IMR-90 (cell line): ENCODE measurements at regions not wholly inside any gene's neighbourhood (a gene's known extent, or its start where the extent isn't known, plus 50 kb on each side); places are given as distances from the start of the nearest gene placed in this dataset.

ENCODE experiments used
- ATAC-seq: fragments of 200-7000 bp; cut with Tn5 transposase; 2 replicates; pipeline ENCODE4 v1.9.1; 2020; ENCODE audit warnings: low read depth, mild to moderate bottlenecking, moderate library complexity
- BruUV-seq: library from RNA; stranded (reverse); fragments of 400-500 nt; replicated peaks from 2 replicates; lab custom pipeline; 2021; lab: Mats Ljungman, UMichigan
- CTCF ChIA-PET: fragments of 300-600 bp; formaldehyde crosslinking; extraction: SDS; loops from one replicate; lab custom pipeline; 2021; ENCODE audit warnings: antibody characterized with exemption; lab: Yijun Ruan, JAX
- POLR2A ChIA-PET: fragments of 300-600 bp; sonication (Branson Sonifier 250); formaldehyde crosslinking; loops from one replicate; lab custom pipeline; 2022; ENCODE audit warnings: antibody characterized with exemption; ENCODE audit not compliant: unreplicated experiment; lab: Charles Lee
- DNase-seq: peaks from one replicate; pipeline ENCODE4 v3.0.0; 2013
- H2AFZ ChIP-seq: replicated peaks from 2 replicates; pipeline ENCODE3; 2013; ENCODE audit warnings: low read length, mild to moderate bottlenecking; ENCODE audit not compliant: poor library complexity
- H2AK5ac ChIP-seq: 2 replicates; pipeline ENCODE4 v1.6.1; 2013; ENCODE audit warnings: low read depth, low read length, inconsistent platforms
- H2AK9ac ChIP-seq: replicated peaks from 2 replicates; pipeline ENCODE3; 2013; ENCODE audit warnings: mild to moderate bottlenecking, low read depth, low read length, moderate library complexity; ENCODE audit not compliant: poor library complexity
- H2BK120ac ChIP-seq: 2 replicates; pipeline ENCODE4 v1.6.1; 2013; ENCODE audit warnings: low read depth, low read length, inconsistent platforms
- H2BK15ac ChIP-seq: 3 replicates; pipeline ENCODE4 v1.6.1; 2013; ENCODE audit warnings: low read depth, low read length, inconsistent platforms
- H2BK20ac ChIP-seq: 2 replicates; pipeline ENCODE4 v1.6.1; 2013; ENCODE audit warnings: low read depth, mild to moderate bottlenecking, inconsistent platforms, low read length, moderate library complexity
- H2BK5ac ChIP-seq: 2 replicates; pipeline ENCODE4 v1.6.1; 2013; ENCODE audit warnings: mild to moderate bottlenecking, low read depth, low read length, inconsistent platforms; ENCODE audit not compliant: poor library complexity, severe bottlenecking
- H3K14ac ChIP-seq: replicated peaks from 2 replicates; pipeline ENCODE4 v1.6.1; 2013; ENCODE audit warnings: low read depth, low read length, inconsistent platforms
- H3K18ac ChIP-seq: 2 replicates; pipeline ENCODE4 v1.6.1; 2013; ENCODE audit warnings: low read depth, low read length, control low read depth
- H3K23ac ChIP-seq: 2 replicates; pipeline ENCODE4 v1.6.1; 2013; ENCODE audit warnings: low read depth, low read length, inconsistent platforms
- H3K27ac ChIP-seq: 2 replicates; pipeline ENCODE4 v1.5.1; 2013; ENCODE audit warnings: mild to moderate bottlenecking, control low read depth, low read length; ENCODE audit not compliant: insufficient read depth
- H3K27me3 ChIP-seq: 2 replicates; pipeline ENCODE4 v1.6.1; 2013; ENCODE audit warnings: low read length; ENCODE audit not compliant: control insufficient read depth, insufficient read depth
- H3K36me3 ChIP-seq: 2 replicates; pipeline ENCODE4 v1.6.1; 2013; ENCODE audit warnings: low read length, mixed read lengths; ENCODE audit not compliant: control insufficient read depth, insufficient read depth
- H3K4ac ChIP-seq: 2 replicates; pipeline ENCODE4 v1.6.1; 2013; ENCODE audit warnings: low read depth, low read length, inconsistent platforms
- H3K4me1 ChIP-seq: 2 replicates; pipeline ENCODE4 v1.6.1; 2013; ENCODE audit warnings: low read length, mixed read lengths; ENCODE audit not compliant: control insufficient read depth, insufficient read depth
- H3K4me2 ChIP-seq: 2 replicates; pipeline ENCODE4 v1.6.1; 2013; ENCODE audit warnings: low read depth, mild to moderate bottlenecking, control low read depth, low read length, moderate library complexity
- H3K4me3 ChIP-seq: 2 replicates; pipeline ENCODE4 v1.5.1; 2013; ENCODE audit warnings: low read depth, mild to moderate bottlenecking, control low read depth, low read length, moderate library complexity; ENCODE audit not compliant: insufficient read depth
- H3K56ac ChIP-seq: 2 replicates; pipeline ENCODE4 v1.6.1; 2013; ENCODE audit warnings: low read length, inconsistent platforms; ENCODE audit not compliant: insufficient read depth; ENCODE audit errors: extremely low read depth
- H3K79me1 ChIP-seq, 2 experiments: 2 replicates each; pipeline ENCODE4 v1.6.1; 2013; ENCODE audit warnings: low read length in 2 of 2, inconsistent platforms in 1 of 2, low read depth in 1 of 2
- H3K9ac ChIP-seq: 2 replicates; pipeline ENCODE4 v1.6.1; 2013; ENCODE audit warnings: low read depth, low read length, control low read depth
- H3K9me1 ChIP-seq: 2 replicates; pipeline ENCODE4 v1.6.1; 2013; ENCODE audit warnings: low read length, inconsistent platforms; ENCODE audit not compliant: insufficient read depth
- H3K9me3 ChIP-seq: 2 replicates; pipeline ENCODE4 v1.6.1; 2013; ENCODE audit warnings: low read length; ENCODE audit not compliant: control insufficient read depth, insufficient read depth
- H4K20me1 ChIP-seq: 2 replicates; pipeline ENCODE4 v1.6.1; 2013; ENCODE audit warnings: low read length, inconsistent platforms; ENCODE audit not compliant: insufficient read depth
- H4K5ac ChIP-seq: 2 replicates; pipeline ENCODE4 v1.6.1; 2013; ENCODE audit warnings: mild to moderate bottlenecking, low read depth, low read length, control low read depth
- H4K8ac ChIP-seq, 2 experiments: 2 replicates each; pipeline ENCODE4 v1.6.1; 2013; ENCODE audit warnings: low read depth in 2 of 2, low read length in 2 of 2, control low read depth in 1 of 2, inconsistent platforms in 1 of 2
- H4K91ac ChIP-seq: 2 replicates; pipeline ENCODE4 v1.6.1; 2013; ENCODE audit warnings: low read depth, low read length, inconsistent platforms; ENCODE audit not compliant: insufficient read depth
- BHLHE40 ChIP-seq: fragments of 150-350 bp; IDR thresholded peaks from 2 replicates; pipeline ENCODE4 v1.6.1; 2016; ENCODE audit warnings: mild to moderate bottlenecking, low read depth, low read length
- CEBPB ChIP-seq: IDR thresholded peaks from 2 replicates; pipeline ENCODE4 v1.6.1; 2012; ENCODE audit warnings: low read depth, low read length, improper control_type of control experiment
- ELK1 ChIP-seq: fragments of 150-350 bp; IDR thresholded peaks from 2 replicates; pipeline ENCODE4 v1.6.1; 2016; ENCODE audit warnings: low read depth, mild to moderate bottlenecking, low read length, moderate library complexity, borderline replicate concordance
- FOS ChIP-seq: fragments of 150-350 bp; IDR thresholded peaks from 2 replicates; pipeline ENCODE4 v1.6.1; 2016; ENCODE audit warnings: low read depth, low read length
- MAFK ChIP-seq: IDR thresholded peaks from 2 replicates; pipeline ENCODE4 v1.6.1; 2012; ENCODE audit warnings: low read depth, low read length, improper control_type of control experiment
- MAZ ChIP-seq: IDR thresholded peaks from 2 replicates; pipeline ENCODE4 v1.6.1; 2012; ENCODE audit warnings: low read depth, mild to moderate bottlenecking, low read length, improper control_type of control experiment, moderate library complexity, borderline replicate concordance
- MXI1 ChIP-seq: IDR thresholded peaks from 2 replicates; pipeline ENCODE4 v1.6.1; 2012; ENCODE audit warnings: low read depth, mild to moderate bottlenecking, low read length, moderate library complexity, borderline replicate concordance
- NFE2L2 ChIP-seq: fragments of 150-350 bp; IDR thresholded peaks from 2 replicates; pipeline ENCODE4 v1.6.1; 2016; ENCODE audit warnings: low read depth, mild to moderate bottlenecking, low read length
- RAD21 ChIP-seq: IDR thresholded peaks from 2 replicates; pipeline ENCODE4 v1.6.1; 2012; ENCODE audit warnings: low read length, improper control_type of control experiment
- RFX5 ChIP-seq: IDR thresholded peaks from 2 replicates; pipeline ENCODE4 v1.8.0; 2012; ENCODE audit warnings: low read depth, mild to moderate bottlenecking, low read length, moderate library complexity
- SMC3 ChIP-seq: fragments of 150-350 bp; IDR thresholded peaks from 2 replicates; pipeline ENCODE4 v1.6.1; 2016; ENCODE audit warnings: low read depth, mild to moderate bottlenecking, antibody characterized with exemption, low read length, moderate library complexity
- WGBS, 2 experiments: methylation state at CpG; one replicate each; pipeline versions ENCODE4 v1.1.5 to v1.1.7; 2013; ENCODE audit warnings: missing lambda C conversion rate in 2 of 2; ENCODE audit not compliant: insufficient read length in 1 of 2; ENCODE audit errors: extremely low coverage in 2 of 2; 5-methylcytosine and 5-hydroxymethylcytosine counted together
- dilution Hi-C: fragments of 300-500 bp; cut with HindIII; formaldehyde crosslinking; loops from one replicate; pipeline ENCODE4 v1.14.3; 2018; ENCODE audit warnings: low sequenced_read_pairs; ENCODE audit not compliant: unreplicated experiment
- in situ Hi-C: fragments of 300-500 bp; cut with MboI; formaldehyde crosslinking; loops from 3 replicates; pipeline ENCODE4 v1.14.3; 2019; ENCODE audit warnings: low sequenced_read_pairs, inconsistent platforms, mixed read lengths
- intact Hi-C: fragments of 100-400 bp; cut with micrococcal nuclease; formaldehyde crosslinking; loops from 2 replicates; pipeline ENCODE4 v1.10.0; 2022
- TF ChIP-seq, protein P1 (sequence below): fragments of 150-350 bp; IDR thresholded peaks from 2 replicates; pipeline ENCODE4 v1.6.1; 2017; ENCODE audit warnings: mild to moderate bottlenecking, antibody characterized with exemption, low read length, low read depth

DNA sequence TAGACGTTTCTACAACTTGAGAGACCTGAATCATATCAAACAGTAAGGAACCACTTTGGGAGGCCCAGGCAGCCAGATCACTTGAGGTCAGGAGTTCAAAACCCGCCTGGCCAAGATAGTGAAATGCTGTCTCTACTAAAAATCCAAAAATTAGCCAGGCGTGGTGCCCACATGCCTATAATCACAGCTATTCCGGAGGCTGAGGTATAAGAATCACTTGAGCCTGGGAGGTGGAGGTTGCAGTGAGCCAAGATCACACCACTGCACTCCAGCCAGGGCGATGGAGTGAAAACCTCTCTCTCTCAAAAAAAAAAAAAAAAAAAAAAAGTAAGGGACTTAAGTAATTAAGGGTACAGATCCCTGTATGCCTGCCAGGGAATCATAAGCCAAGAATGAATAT lies 103.4 kb upstream of the NUDT7 start:
- POLR2A ChIA-PET = no interaction called here
- DNase-seq = no peak
- Histone ChIP-seq H3K4me3 (no peak overlapping the region), H3K27ac (no peak overlapping the region), H3K9me3 (no peaks in the 10 kb centered on the region), H2BK5ac (no peak overlapping the region), H2BK20ac (no peak overlapping the region), H4K8ac (no peak overlapping the region), H3K27me3 (no peaks in the 10 kb centered on the region), H4K5ac (no peak overlapping the region), H3K4me1 (no peaks in the 10 kb centered on the region), H3K79me1 (no peaks in the 10 kb centered on the region), H2AFZ (no peak overlapping the region), H3K18ac (no peak overlapping the region), H3K4me2 (no peak overlapping the region), H4K20me1 (no peaks in the 10 kb centered on the region; the same call in 1 of the 2 replicates), H2BK120ac (no peak overlapping the region), H2AK5ac (no peak overlapping the region), H3K9ac (no peak overlapping the region), H4K91ac (no peak overlapping the region), H3K9me1 (no peaks in the 10 kb centered on the region), H3K14ac (no peak overlapping the region), H2AK9ac (no peak overlapping the region), H3K4ac (no peak overlapping the region), H3K23ac (no peak overlapping the region), H3K56ac (no peak overlapping the region), H3K36me3 (no peaks in the 10 kb centered on the region), H2BK15ac (no peak overlapping the region)
- in situ Hi-C loops = no loop called here
- BruUV-seq = no TSS peak
- ATAC-seq = no peak
- intact Hi-C loops = no loop called here
- no peak for TF ChIP-seq NFE2L2
- no peak for TF ChIP-seq RAD21
- no peak for TF ChIP-seq BHLHE40
- TF ChIP-seq, protein P1, sequence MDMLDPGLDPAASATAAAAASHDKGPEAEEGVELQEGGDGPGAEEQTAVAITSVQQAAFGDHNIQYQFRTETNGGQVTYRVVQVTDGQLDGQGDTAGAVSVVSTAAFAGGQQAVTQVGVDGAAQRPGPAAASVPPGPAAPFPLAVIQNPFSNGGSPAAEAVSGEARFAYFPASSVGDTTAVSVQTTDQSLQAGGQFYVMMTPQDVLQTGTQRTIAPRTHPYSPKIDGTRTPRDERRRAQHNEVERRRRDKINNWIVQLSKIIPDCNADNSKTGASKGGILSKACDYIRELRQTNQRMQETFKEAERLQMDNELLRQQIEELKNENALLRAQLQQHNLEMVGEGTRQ = no peak
- TF ChIP-seq MAFK = no peak
- no peak for TF ChIP-seq RFX5
- TF ChIP-seq CEBPB = no peak
- TF ChIP-seq MAZ = no peak
- no peak for TF ChIP-seq MXI1
- TF ChIP-seq SMC3 = no peak
- TF ChIP-seq FOS = no peak
- TF ChIP-seq ELK1 = no peak
- WGBS, 2 experiments = no CpG with 5 or more reads among the region's 5 CpGs
- CTCF ChIA-PET = no interaction called here
- dilution Hi-C loops = no loop called here
